NCI-H526 (cell line): ENCODE measurements at regions not wholly inside any gene's neighbourhood (a gene's known extent, or its start where the extent isn't known, plus 50 kb on each side); places are given as distances from the start of the nearest gene placed in this dataset.

Experiments
- DNase-seq, 2 experiments: peaks; one replicate each; lab custom pipeline; 2025; lab: John Stamatoyannopoulos, UW

GRCh38 chr20:7346562-7346961, 579.1 kb downstream of the BMP2 start:
- DNase-seq: no peak

DNA sequence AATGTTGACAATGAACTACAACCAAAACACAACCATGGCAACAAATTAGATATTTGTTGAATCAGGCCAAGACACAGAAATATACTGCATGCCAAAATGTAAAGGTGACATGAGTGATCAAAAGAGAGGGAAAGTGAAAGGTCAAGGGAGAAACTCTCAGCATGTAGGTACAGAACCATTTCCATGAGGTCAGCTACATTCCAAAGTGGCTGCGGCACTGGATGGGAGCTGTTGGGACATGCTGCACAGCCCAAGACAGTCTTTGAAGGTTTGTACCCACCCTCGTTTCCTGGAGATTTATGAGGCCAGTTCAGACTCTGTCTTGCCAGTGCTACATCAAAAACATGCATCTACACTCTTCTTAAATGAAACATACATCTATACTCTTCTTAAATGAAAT, 579.9 kb downstream of the BMP2 start:
- DNase-seq: no peak

DNA sequence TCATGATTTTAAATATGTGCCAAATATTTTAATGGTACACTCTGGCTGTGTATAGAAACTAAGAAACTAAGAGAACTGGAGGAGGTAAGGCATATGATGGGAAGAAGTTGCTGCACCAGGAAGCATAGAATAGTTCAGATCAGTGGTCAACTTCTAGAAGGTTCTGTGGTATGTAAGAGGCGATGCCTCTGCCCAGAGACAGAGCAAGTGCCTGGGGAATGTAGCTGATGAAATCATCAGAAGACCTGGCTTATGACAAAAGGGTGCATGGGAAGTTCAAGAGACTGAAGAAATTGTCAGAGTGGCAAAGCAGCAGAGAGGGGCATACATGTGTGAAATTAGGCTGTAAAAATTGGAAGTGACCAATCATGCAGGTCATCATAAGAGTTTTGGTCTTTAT, 580.8 kb downstream of the BMP2 start:
- no peak for DNase-seq

DNA sequence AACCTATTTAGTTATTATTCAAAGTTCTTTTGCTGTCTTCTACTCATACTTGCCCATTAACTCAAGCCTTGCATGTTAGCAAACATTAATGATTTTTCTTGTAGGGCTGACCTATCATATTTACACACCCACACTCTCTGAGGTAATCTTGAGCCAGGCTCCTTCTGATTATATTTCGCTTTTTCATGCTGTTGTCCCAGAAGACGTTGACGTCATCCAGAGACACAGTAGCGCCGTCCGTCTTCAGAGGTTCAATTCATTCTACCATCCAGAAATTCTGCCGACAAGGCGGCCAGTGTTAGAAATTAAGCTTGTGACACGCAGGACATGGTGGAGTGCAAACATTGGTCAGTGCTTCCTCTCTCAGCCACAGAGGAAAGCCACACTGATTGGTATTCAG, 584.7 kb downstream of the BMP2 start:
- no peak for DNase-seq

DNA sequence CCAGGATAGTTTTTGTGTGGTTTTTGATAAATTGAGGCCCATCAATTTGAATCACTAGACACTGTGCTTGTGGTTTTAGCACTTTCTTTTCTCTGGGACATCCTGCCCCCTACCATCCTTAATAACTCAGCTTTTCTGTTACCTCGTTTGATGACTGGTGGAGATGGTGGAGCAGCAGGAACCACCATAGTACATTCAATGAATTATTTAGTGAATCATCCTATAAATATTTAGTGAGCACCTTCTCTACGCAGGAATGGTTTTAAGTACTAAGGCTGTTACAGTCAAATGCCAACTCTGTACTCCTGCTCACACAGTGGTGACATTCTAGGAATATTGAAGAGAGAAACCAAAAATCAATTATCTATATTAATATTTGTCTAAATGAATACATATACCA, 585.2 kb downstream of the HAO1 start:
- DNase-seq: no peak

- peak in 1 of 2 experiments; percentile 15 for DNase-seq
Measured at GRCh38 chr20:7358670-7359069, 581.6 kb downstream of the HAO1 start.

GRCh38 chr20:7359739-7360138, 580.5 kb downstream of the HAO1 start:
- no peak for DNase-seq

DNA sequence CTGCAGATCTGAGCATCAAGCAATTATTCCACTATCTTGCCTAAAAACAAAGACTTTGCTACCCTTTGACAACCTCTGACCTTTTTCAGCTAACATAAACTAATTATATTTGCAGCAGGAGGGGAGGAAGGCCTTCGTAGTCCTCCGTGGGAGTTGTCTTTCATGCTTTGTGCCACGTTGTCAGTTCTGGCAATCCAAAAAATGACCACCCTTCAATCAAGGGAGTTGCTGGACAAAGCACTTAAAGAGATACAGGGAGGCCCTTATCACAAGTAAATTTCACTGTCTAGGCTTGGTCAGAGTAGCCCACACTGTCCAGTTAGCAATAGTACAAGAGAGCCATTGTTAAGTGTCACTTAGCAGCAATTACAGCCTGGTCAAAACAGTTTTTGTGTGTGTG, 578.9 kb downstream of the HAO1 start:
- no peak for DNase-seq

DNA sequence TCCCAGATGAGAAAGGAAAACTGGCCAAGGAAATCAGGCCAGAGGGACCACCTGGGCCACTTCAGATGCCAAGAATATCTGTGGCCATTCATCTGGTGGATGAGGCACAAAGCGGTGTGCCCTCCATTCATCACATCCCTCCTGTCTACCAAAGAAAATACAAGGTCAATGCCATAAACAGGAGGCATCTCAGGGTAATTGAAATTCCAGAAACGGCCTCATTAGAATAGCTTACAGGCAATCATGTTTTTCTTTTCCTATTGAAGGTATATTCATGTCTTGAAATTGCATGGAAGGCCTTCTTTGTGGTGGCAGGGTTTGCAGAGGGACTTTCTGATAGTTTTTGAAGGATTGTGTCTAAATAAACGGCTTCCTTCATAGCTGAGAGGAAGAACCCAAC, 578.3 kb downstream of the HAO1 start:
- no peak for DNase-seq

GRCh38 chr20:7362601-7363000, 577.7 kb downstream of the HAO1 start:
- DNase-seq: no peak

DNA sequence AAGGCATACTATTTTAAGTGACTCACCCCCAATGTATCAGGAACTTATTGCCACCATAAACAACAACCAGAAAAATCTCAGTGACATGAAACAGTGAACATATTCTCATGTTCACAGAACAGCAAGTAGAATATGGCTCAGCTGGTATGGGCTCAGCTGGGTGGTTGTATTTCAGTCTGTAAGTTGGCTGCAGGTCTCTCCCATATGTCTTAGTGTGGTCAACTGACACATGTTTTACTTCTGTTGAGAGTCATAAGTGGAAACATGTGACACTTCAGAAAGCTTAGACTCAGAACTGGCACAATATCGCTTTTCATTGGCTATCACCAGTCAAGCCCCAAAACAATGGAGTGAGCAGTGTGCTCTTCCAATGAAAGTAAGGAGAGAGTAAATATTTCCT, 574.1 kb downstream of the HAO1 start:
- no peak for DNase-seq

- DNase-seq: no peak
Measured at GRCh38 chr20:7371518-7372163, 568.6 kb downstream of the HAO1 start.

DNA sequence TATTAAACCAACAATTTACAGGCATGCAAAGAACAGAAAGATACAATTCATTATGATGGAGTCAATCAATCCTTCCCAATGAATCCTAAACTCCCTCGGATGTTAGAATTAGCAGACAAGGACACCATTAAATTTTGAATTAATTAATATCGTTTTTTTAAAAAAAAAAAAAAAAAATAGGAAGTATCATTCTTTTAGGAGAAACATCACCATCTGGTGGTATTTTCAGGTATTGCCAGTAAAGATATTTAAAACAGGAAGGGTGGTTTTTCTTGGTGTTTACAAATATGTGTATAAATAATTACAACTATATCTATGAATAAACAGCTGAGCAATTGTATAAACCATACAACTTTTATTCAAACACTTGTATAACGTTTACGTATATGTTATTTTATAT, 564.4 kb downstream of the HAO1 start:
- peak in 1 of 2 experiments; percentile 57 for DNase-seq

GRCh38 chr20:7378864-7379605, 561.2 kb downstream of the HAO1 start:
- DNase-seq: no peak

DNA sequence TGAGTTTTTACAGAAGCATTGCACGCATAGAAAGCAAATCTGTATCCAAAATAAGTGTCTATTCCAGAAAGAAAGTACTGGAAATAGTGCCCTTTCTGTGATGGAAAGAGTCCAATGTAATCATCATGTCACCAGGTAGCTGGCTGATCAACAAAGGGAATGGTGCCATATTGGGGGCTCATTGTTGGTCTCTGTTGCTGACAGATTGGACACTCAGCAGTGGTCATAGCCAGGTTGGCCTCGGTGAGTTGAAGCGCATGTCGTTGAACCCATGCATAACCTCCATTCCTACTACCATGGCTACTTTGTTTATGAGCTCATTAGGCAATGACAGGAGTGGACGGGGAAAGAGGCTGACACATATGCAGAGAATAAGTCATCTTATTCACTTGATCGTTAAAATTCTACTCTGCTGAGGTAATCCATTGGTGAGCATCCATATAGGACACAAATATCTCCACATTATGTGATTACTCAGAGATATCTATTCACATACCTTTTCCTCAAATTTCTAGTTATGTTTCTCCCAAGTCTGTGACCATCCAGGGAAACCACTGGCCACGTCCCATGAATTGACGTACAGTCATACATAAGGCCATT, 560.5 kb downstream of the HAO1 start:
- no peak for DNase-seq

GRCh38 chr20:7383216-7383615, 557.0 kb downstream of the HAO1 start:
- peak in 1 of 2 experiments; percentile 33 for DNase-seq

GRCh38 chr20:7387638-7388193, 552.5 kb downstream of the HAO1 start:
- DNase-seq: no peak

DNA sequence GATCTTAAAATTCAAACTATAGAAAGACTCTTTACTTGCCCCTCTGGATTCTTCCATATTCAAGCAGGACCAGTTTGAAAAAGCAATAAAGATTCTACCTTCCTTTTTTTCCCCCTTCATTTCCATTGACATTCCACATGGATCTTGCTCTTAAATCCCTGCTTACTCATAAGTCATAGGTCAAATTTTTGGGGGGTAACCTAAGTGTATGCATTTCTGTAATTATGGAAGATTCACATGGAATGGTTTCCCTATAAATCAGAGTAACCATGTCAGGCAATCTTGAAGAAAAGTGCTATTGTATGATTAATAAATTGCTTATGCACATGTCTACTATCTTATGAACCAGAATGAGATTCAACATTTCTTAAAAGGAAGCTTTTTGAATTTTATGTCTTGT, 551.0 kb downstream of the HAO1 start:
- no peak for DNase-seq

DNA sequence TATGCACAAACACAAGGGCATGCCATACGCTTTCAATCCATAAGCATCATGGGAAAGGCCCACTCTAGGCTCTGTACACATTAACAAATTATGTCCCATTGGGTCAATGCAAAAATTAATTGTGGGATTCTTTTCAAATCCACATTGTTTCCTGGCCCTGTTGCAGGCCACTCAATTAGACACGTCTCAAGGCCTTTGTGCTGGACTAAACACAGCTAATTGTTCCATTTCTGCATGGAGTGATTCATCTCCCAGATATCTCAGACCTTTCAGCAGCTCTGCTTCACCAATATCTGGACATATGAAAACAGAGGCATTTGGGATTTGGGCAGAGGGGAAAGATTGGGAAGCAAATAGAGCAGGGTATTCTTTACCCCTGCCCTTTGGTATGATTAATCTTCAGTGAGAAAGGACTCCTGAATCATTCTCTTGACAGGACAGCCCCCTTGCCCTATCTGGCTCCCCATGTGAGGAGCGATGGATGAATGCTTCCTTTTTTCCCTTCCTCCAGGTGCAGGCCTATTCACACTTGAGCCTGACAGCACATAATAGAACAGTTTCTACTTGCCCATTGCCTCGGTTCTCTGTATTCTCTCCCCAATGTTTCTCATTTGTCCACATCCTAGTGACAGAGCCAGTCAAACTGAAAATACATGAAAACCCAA, 547.6 kb downstream of the HAO1 start:
- no peak for DNase-seq

GRCh38 chr20:7399114-7399513, 541.1 kb downstream of the HAO1 start:
- DNase-seq: no peak

- DNase-seq: no peak
Measured at GRCh38 chr20:7399575-7399974, 540.7 kb downstream of the HAO1 start.

- DNase-seq: no peak
Measured at GRCh38 chr20:7406671-7407070, 533.6 kb downstream of the HAO1 start.

DNA sequence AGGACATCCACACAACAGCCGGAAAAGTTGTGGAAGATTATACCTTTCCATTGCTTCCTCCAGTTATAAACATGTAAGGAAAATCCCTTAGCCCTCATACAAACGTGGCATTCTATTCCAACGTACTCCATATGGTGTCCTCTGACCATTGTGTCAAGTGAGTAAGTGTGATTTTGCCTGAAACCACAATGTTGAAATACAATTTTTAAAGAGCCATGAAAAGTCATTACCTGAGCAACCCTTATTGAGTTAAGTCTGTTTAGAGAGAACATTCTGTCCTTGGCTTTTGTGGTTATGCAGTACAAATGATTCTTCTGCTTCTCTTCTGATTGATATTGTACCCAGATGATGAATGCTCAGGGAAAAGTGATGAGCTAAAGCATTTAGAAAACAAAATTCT, 530.1 kb downstream of the HAO1 start:
- no peak for DNase-seq
